ENCODE measurements at regions not wholly inside any gene's neighbourhood (a gene's known extent, or its start where the extent isn't known, plus 50 kb on each side); places are given as distances from the start of the nearest gene placed in this dataset.

GRCh38 chr16:79359082-79359481, 241.5 kb downstream of the MAF start:
- Histone ChIP-seq H2AK5ac (ENCODE audit: low read depth, low read length) (no peak overlapping the region), H3K9me3 (ENCODE audit: control insufficient read depth, insufficient read depth, low read length) (peaks cover 43% of the 10 kb centered on the region), H3K4ac (ENCODE audit: low read depth, low read length) (no peak overlapping the region), H2BK120ac (ENCODE audit: low read depth, low read length) (no peak overlapping the region), H3K27me3 (ENCODE audit: control insufficient read depth, insufficient read depth, low read length) (no peaks in the 10 kb centered on the region), H3K14ac (replicated peaks; ENCODE audit: low read depth, low read length) (no peak overlapping the region), H4K20me1 (ENCODE audit: insufficient read depth, low read length) (no peaks in the 10 kb centered on the region), H2AK9ac (replicated peaks; ENCODE audit: low read depth, low read length, poor library complexity) (no peak overlapping the region), H2AFZ (replicated peaks; ENCODE audit: low read length, poor library complexity) (no peak overlapping the region), H3K9ac (ENCODE audit: low read depth, low read length) (no peak overlapping the region), H3K36me3 (ENCODE audit: control insufficient read depth, insufficient read depth, low read length) (no peaks in the 10 kb centered on the region), H3K9me1 (ENCODE audit: insufficient read depth, low read length) (no peaks in the 10 kb centered on the region), H4K91ac (ENCODE audit: insufficient read depth, low read depth, low read length) (no peak overlapping the region), H3K4me1 (ENCODE audit: control insufficient read depth, insufficient read depth, low read length) (no peaks in the 10 kb centered on the region), H3K18ac (ENCODE audit: low read depth, low read length) (no peak overlapping the region), H4K5ac (ENCODE audit: low read depth, low read length) (no peak overlapping the region), H2BK15ac (ENCODE audit: low read depth, low read length) (no peak overlapping the region), H4K8ac (ENCODE audit: low read depth in 2 of 2, low read length in 2 of 2) (no peak overlapping the region), H3K79me1 (ENCODE audit: low read depth in 1 of 2, low read length in 2 of 2) (no peaks in the 10 kb centered on the region), H3K56ac (ENCODE audit: extremely low read depth, insufficient read depth, low read length) (no peak overlapping the region), H3K27ac (ENCODE audit: insufficient read depth, low read length) (no peak overlapping the region), H3K4me2 (ENCODE audit: low read depth, low read length) (no peak overlapping the region), H2BK20ac (ENCODE audit: low read depth, low read length) (no peak overlapping the region), H2BK5ac (ENCODE audit: low read depth, low read length, poor library complexity, severe bottlenecking) (no peak overlapping the region), H3K4me3 (ENCODE audit: insufficient read depth, low read depth, low read length) (no peak overlapping the region), H3K23ac (ENCODE audit: low read depth, low read length) (no peak overlapping the region)
- ATAC-seq (ENCODE audit: low read depth), result no peak
- DNase-seq, result no peak
- intact Hi-C loops (cut with micrococcal nuclease) (no loop called here), in situ Hi-C loops (cut with MboI; ENCODE audit: low sequenced_read_pairs) (no loop called here), dilution Hi-C loops (cut with HindIII; ENCODE audit: low sequenced_read_pairs, unreplicated experiment) (no loop called here)
- CTCF ChIA-PET, result no interaction called here
- POLR2A ChIA-PET (ENCODE audit: unreplicated experiment), result no interaction called here
- 40% methylated on average over 1 of the region's 4 CpGs; no CpG with 5 or more reads in 1 of the 2 experiments for WGBS, 2 experiments (ENCODE audit: extremely low coverage in 2 of 2, insufficient read length in 1 of 2)
- no TSS peak for BruUV-seq (replicated peaks)
- TF ChIP-seq MAZ (IDR thresholded peaks at IDR 0.05; ENCODE audit: borderline replicate concordance, low read depth, low read length), result no peak
- TF ChIP-seq MXI1 (IDR thresholded peaks at IDR 0.05; ENCODE audit: borderline replicate concordance, low read depth, low read length), result no peak
- no peak for TF ChIP-seq SMC3 (IDR thresholded peaks at IDR 0.05; ENCODE audit: low read depth, low read length)
- no peak for TF ChIP-seq RFX5 (IDR thresholded peaks at IDR 0.05; ENCODE audit: low read depth, low read length)
- TF ChIP-seq BHLHE40 (IDR thresholded peaks at IDR 0.05; ENCODE audit: low read depth, low read length), result no peak
- TF ChIP-seq FOS (IDR thresholded peaks at IDR 0.05; ENCODE audit: low read depth, low read length), result no peak
- no peak for TF ChIP-seq USF2 (IDR thresholded peaks at IDR 0.05; ENCODE audit: low read depth, low read length)
- no peak for TF ChIP-seq CEBPB (IDR thresholded peaks at IDR 0.05; ENCODE audit: low read depth, low read length)
- TF ChIP-seq CHD1 (IDR thresholded peaks at IDR 0.05; ENCODE audit: low read depth, low read length), result no peak
